Left cardiac atrium (tissue), 4 donors: ENCODE measurements at regions not wholly inside any gene's neighbourhood (a gene's known extent, or its start where the extent isn't known, plus 50 kb on each side); places are given as distances from the start of the nearest gene placed in this dataset.

Experiments used
- ATAC-seq, 2 donors: fragments of 200-7000 bp; cut with Tn5 transposase; one replicate each; pipeline ENCODE4 v1.9.1; 2020; ENCODE audit warnings: mild to moderate bottlenecking in 2 of 2, moderate library complexity in 2 of 2
- DNase-seq: peaks from one replicate; pipeline ENCODE4 v3.0.0-alpha.2; 2020
- intact Hi-C, 2 donors: fragments of 100-400 bp; cut with DNase I; formaldehyde crosslinking; loops; one replicate each; pipeline versions ENCODE4 v1.14.1 to v1.15.1; 2022 to 2023
- donor health status: DM: no; HTN: yes; CAD: no.
- donor health status: DM: no; HTN: yes; CAD: no; lungs with severe emphysema.
- donor health status: DM: yes; HTN: yes; CAD: no.
- donor health status: Dilated cardiomyopathy.

- ATAC-seq (no peak), DNase-seq (no peak)
- intact Hi-C loops: no loop called here
Observed at GRCh38 chr5:84550222-84550621, 165.5 kb upstream of the EDIL3 start.

GRCh38 chr5:84549054-84549453 is 164.4 kb upstream of the EDIL3 start:
- ATAC-seq (no peak), DNase-seq (no peak)
- intact Hi-C loops: no loop called here

GRCh38 chr5:84546686-84547085 is 162.0 kb upstream of the EDIL3 start:
- DNase-seq (no peak), ATAC-seq (no peak)
- intact Hi-C loops: no loop called here

- intact Hi-C loops: no loop called here
- no peak for DNase-seq
- no peak for ATAC-seq
Observed at GRCh38 chr5:84536797-84537196, 152.1 kb upstream of the EDIL3 start.

GRCh38 chr5:84535281-84535680 is 150.6 kb upstream of the EDIL3 start:
- ATAC-seq: no peak
- no peak for DNase-seq
- intact Hi-C loops: no loop called here

- intact Hi-C loops: no loop called here
Observed at GRCh38 chr5:84524491-84524890, 139.8 kb upstream of the EDIL3 start.

GRCh38 chr5:84518862-84519261 is 134.2 kb upstream of the EDIL3 start:
- no peak for ATAC-seq
- intact Hi-C loops: no loop called here
- no peak for DNase-seq

More at GRCh38 chr5:84524491-84524890, 139.8 kb upstream of the EDIL3 start:
- no peak for DNase-seq
- ATAC-seq: no peak

GRCh38 chr5:84518370-84518769 is 133.7 kb upstream of the EDIL3 start:
- no peak for DNase-seq
- intact Hi-C loops: no loop called here
- no peak for ATAC-seq

GRCh38 chr5:84506625-84507024 is 121.9 kb upstream of the EDIL3 start:
- no peak for ATAC-seq
- intact Hi-C loops: no loop called here
- no peak for DNase-seq

- intact Hi-C loops: no loop called here
- DNase-seq (no peak), ATAC-seq (no peak)
Observed at GRCh38 chr5:84494453-84494852, 109.8 kb upstream of the EDIL3 start.

GRCh38 chr5:84487963-84488362 is 103.3 kb upstream of the EDIL3 start:
- intact Hi-C loops: no loop called here
- DNase-seq: peak; percentile 36
- ATAC-seq: peak; percentile 85 to 86

- DNase-seq (no peak), ATAC-seq (no peak)
- intact Hi-C loops: no loop called here
Observed at GRCh38 chr5:84480873-84481637, 96.4 kb upstream of the EDIL3 start.

- intact Hi-C loops: no loop called here
- DNase-seq (no peak), ATAC-seq (no peak)
Observed at GRCh38 chr5:84478603-84479002, 93.9 kb upstream of the EDIL3 start.

- intact Hi-C loops: no loop called here
- ATAC-seq (no peak), DNase-seq (no peak)
Observed at GRCh38 chr5:84477485-84477884, 92.8 kb upstream of the EDIL3 start.

- DNase-seq: no peak
- no peak for ATAC-seq
- intact Hi-C loops: no loop called here
Observed at GRCh38 chr5:84474126-84474525, 89.4 kb upstream of the EDIL3 start.

- DNase-seq (no peak), ATAC-seq (no peak)
- intact Hi-C loops: no loop called here
Observed at GRCh38 chr5:84453405-84453804, 68.7 kb upstream of the EDIL3 start.

GRCh38 chr5:84450617-84451414 is 66.1 kb upstream of the EDIL3 start:
- DNase-seq (no peak), ATAC-seq (no peak)
- intact Hi-C loops: no loop called here

GRCh38 chr5:84445049-84445685 is 60.5 kb upstream of the EDIL3 start:
- DNase-seq (no peak), ATAC-seq (no peak)
- intact Hi-C loops: no loop called here

GRCh38 chr5:84438456-84438855 is 53.8 kb upstream of the EDIL3 start:
- no peak for ATAC-seq
- no peak for DNase-seq
- intact Hi-C loops: no loop called here

- intact Hi-C loops: no loop called here
- ATAC-seq: peak in 1 of 2 donors; percentile 72
- DNase-seq: no peak
Observed at GRCh38 chr5:84437673-84438315, 53.1 kb upstream of the EDIL3 start.
